IMR-90 (cell line): ENCODE measurements at regions not wholly inside any gene's neighbourhood (a gene's known extent, or its start where the extent isn't known, plus 50 kb on each side); places are given as distances from the start of the nearest gene placed in this dataset.

Source experiments
- ATAC-seq: fragments of 200-7000 bp; cut with Tn5 transposase; 2 replicates; pipeline ENCODE4 v1.9.1; 2020; ENCODE audit warnings: low read depth, mild to moderate bottlenecking, moderate library complexity
- BruUV-seq: library from RNA; stranded (reverse); fragments of 400-500 nt; replicated peaks from 2 replicates; lab custom pipeline; 2021; lab: Mats Ljungman, UMichigan
- CTCF ChIA-PET: fragments of 300-600 bp; formaldehyde crosslinking; extraction: SDS; loops from one replicate; lab custom pipeline; 2021; ENCODE audit warnings: antibody characterized with exemption; lab: Yijun Ruan, JAX
- POLR2A ChIA-PET: fragments of 300-600 bp; sonication (Branson Sonifier 250); formaldehyde crosslinking; loops from one replicate; lab custom pipeline; 2022; ENCODE audit warnings: antibody characterized with exemption; ENCODE audit not compliant: unreplicated experiment; lab: Charles Lee
- DNase-seq: peaks from one replicate; pipeline ENCODE4 v3.0.0; 2013
- H2AFZ ChIP-seq: replicated peaks from 2 replicates; pipeline ENCODE3; 2013; ENCODE audit warnings: low read length, mild to moderate bottlenecking; ENCODE audit not compliant: poor library complexity
- H2AK5ac ChIP-seq: 2 replicates; pipeline ENCODE4 v1.6.1; 2013; ENCODE audit warnings: low read depth, low read length, inconsistent platforms
- H2AK9ac ChIP-seq: replicated peaks from 2 replicates; pipeline ENCODE3; 2013; ENCODE audit warnings: mild to moderate bottlenecking, low read depth, low read length, moderate library complexity; ENCODE audit not compliant: poor library complexity
- H2BK120ac ChIP-seq: 2 replicates; pipeline ENCODE4 v1.6.1; 2013; ENCODE audit warnings: low read depth, low read length, inconsistent platforms
- H2BK15ac ChIP-seq: 3 replicates; pipeline ENCODE4 v1.6.1; 2013; ENCODE audit warnings: low read depth, low read length, inconsistent platforms
- H2BK20ac ChIP-seq: 2 replicates; pipeline ENCODE4 v1.6.1; 2013; ENCODE audit warnings: low read depth, mild to moderate bottlenecking, inconsistent platforms, low read length, moderate library complexity
- H2BK5ac ChIP-seq: 2 replicates; pipeline ENCODE4 v1.6.1; 2013; ENCODE audit warnings: mild to moderate bottlenecking, low read depth, low read length, inconsistent platforms; ENCODE audit not compliant: poor library complexity, severe bottlenecking
- H3K14ac ChIP-seq: replicated peaks from 2 replicates; pipeline ENCODE4 v1.6.1; 2013; ENCODE audit warnings: low read depth, low read length, inconsistent platforms
- H3K18ac ChIP-seq: 2 replicates; pipeline ENCODE4 v1.6.1; 2013; ENCODE audit warnings: low read depth, low read length, control low read depth
- H3K23ac ChIP-seq: 2 replicates; pipeline ENCODE4 v1.6.1; 2013; ENCODE audit warnings: low read depth, low read length, inconsistent platforms
- H3K27ac ChIP-seq: 2 replicates; pipeline ENCODE4 v1.5.1; 2013; ENCODE audit warnings: mild to moderate bottlenecking, control low read depth, low read length; ENCODE audit not compliant: insufficient read depth
- H3K27me3 ChIP-seq: 2 replicates; pipeline ENCODE4 v1.6.1; 2013; ENCODE audit warnings: low read length; ENCODE audit not compliant: control insufficient read depth, insufficient read depth
- H3K36me3 ChIP-seq: 2 replicates; pipeline ENCODE4 v1.6.1; 2013; ENCODE audit warnings: low read length, mixed read lengths; ENCODE audit not compliant: control insufficient read depth, insufficient read depth
- H3K4ac ChIP-seq: 2 replicates; pipeline ENCODE4 v1.6.1; 2013; ENCODE audit warnings: low read depth, low read length, inconsistent platforms
- H3K4me1 ChIP-seq: 2 replicates; pipeline ENCODE4 v1.6.1; 2013; ENCODE audit warnings: low read length, mixed read lengths; ENCODE audit not compliant: control insufficient read depth, insufficient read depth
- H3K4me2 ChIP-seq: 2 replicates; pipeline ENCODE4 v1.6.1; 2013; ENCODE audit warnings: low read depth, mild to moderate bottlenecking, control low read depth, low read length, moderate library complexity
- H3K4me3 ChIP-seq: 2 replicates; pipeline ENCODE4 v1.5.1; 2013; ENCODE audit warnings: low read depth, mild to moderate bottlenecking, control low read depth, low read length, moderate library complexity; ENCODE audit not compliant: insufficient read depth
- H3K56ac ChIP-seq: 2 replicates; pipeline ENCODE4 v1.6.1; 2013; ENCODE audit warnings: low read length, inconsistent platforms; ENCODE audit not compliant: insufficient read depth; ENCODE audit errors: extremely low read depth
- H3K79me1 ChIP-seq, 2 experiments: 2 replicates each; pipeline ENCODE4 v1.6.1; 2013; ENCODE audit warnings: low read length in 2 of 2, inconsistent platforms in 1 of 2, low read depth in 1 of 2
- H3K9ac ChIP-seq: 2 replicates; pipeline ENCODE4 v1.6.1; 2013; ENCODE audit warnings: low read depth, low read length, control low read depth
- H3K9me1 ChIP-seq: 2 replicates; pipeline ENCODE4 v1.6.1; 2013; ENCODE audit warnings: low read length, inconsistent platforms; ENCODE audit not compliant: insufficient read depth
- H3K9me3 ChIP-seq: 2 replicates; pipeline ENCODE4 v1.6.1; 2013; ENCODE audit warnings: low read length; ENCODE audit not compliant: control insufficient read depth, insufficient read depth
- H4K20me1 ChIP-seq: 2 replicates; pipeline ENCODE4 v1.6.1; 2013; ENCODE audit warnings: low read length, inconsistent platforms; ENCODE audit not compliant: insufficient read depth
- H4K5ac ChIP-seq: 2 replicates; pipeline ENCODE4 v1.6.1; 2013; ENCODE audit warnings: mild to moderate bottlenecking, low read depth, low read length, control low read depth
- H4K8ac ChIP-seq, 2 experiments: 2 replicates each; pipeline ENCODE4 v1.6.1; 2013; ENCODE audit warnings: low read depth in 2 of 2, low read length in 2 of 2, control low read depth in 1 of 2, inconsistent platforms in 1 of 2
- H4K91ac ChIP-seq: 2 replicates; pipeline ENCODE4 v1.6.1; 2013; ENCODE audit warnings: low read depth, low read length, inconsistent platforms; ENCODE audit not compliant: insufficient read depth
- CEBPB ChIP-seq: IDR thresholded peaks from 2 replicates; pipeline ENCODE4 v1.6.1; 2012; ENCODE audit warnings: low read depth, low read length, improper control_type of control experiment
- CTCF ChIP-seq: conservative IDR thresholded peaks from 2 replicates; pipeline ENCODE4 v1.5.1; 2012; ENCODE audit warnings: mild to moderate bottlenecking, low read depth, low read length, improper control_type of control experiment
- ELK1 ChIP-seq: fragments of 150-350 bp; IDR thresholded peaks from 2 replicates; pipeline ENCODE4 v1.6.1; 2016; ENCODE audit warnings: low read depth, mild to moderate bottlenecking, low read length, moderate library complexity, borderline replicate concordance
- FOS ChIP-seq: fragments of 150-350 bp; IDR thresholded peaks from 2 replicates; pipeline ENCODE4 v1.6.1; 2016; ENCODE audit warnings: low read depth, low read length
- MAFK ChIP-seq: IDR thresholded peaks from 2 replicates; pipeline ENCODE4 v1.6.1; 2012; ENCODE audit warnings: low read depth, low read length, improper control_type of control experiment
- POLR2A ChIP-seq: IDR thresholded peaks from 2 replicates; pipeline ENCODE4 v1.6.1; 2012; ENCODE audit warnings: mild to moderate bottlenecking, low read depth, low read length
- RAD21 ChIP-seq: IDR thresholded peaks from 2 replicates; pipeline ENCODE4 v1.6.1; 2012; ENCODE audit warnings: low read length, improper control_type of control experiment
- RFX5 ChIP-seq: IDR thresholded peaks from 2 replicates; pipeline ENCODE4 v1.8.0; 2012; ENCODE audit warnings: low read depth, mild to moderate bottlenecking, low read length, moderate library complexity
- SMC3 ChIP-seq: fragments of 150-350 bp; IDR thresholded peaks from 2 replicates; pipeline ENCODE4 v1.6.1; 2016; ENCODE audit warnings: low read depth, mild to moderate bottlenecking, antibody characterized with exemption, low read length, moderate library complexity
- USF2 ChIP-seq: fragments of 150-350 bp; IDR thresholded peaks from 2 replicates; pipeline ENCODE4 v1.6.1; 2017; ENCODE audit warnings: mild to moderate bottlenecking, antibody characterized with exemption, low read length, low read depth
- WGBS, 2 experiments: methylation state at CpG; one replicate each; pipeline versions ENCODE4 v1.1.5 to v1.1.7; 2013; ENCODE audit warnings: missing lambda C conversion rate in 2 of 2; ENCODE audit not compliant: insufficient read length in 1 of 2; ENCODE audit errors: extremely low coverage in 2 of 2; 5-methylcytosine and 5-hydroxymethylcytosine counted together
- dilution Hi-C: fragments of 300-500 bp; cut with HindIII; formaldehyde crosslinking; loops from one replicate; pipeline ENCODE4 v1.14.3; 2018; ENCODE audit warnings: low sequenced_read_pairs; ENCODE audit not compliant: unreplicated experiment
- in situ Hi-C: fragments of 300-500 bp; cut with MboI; formaldehyde crosslinking; loops from 3 replicates; pipeline ENCODE4 v1.14.3; 2019; ENCODE audit warnings: low sequenced_read_pairs, inconsistent platforms, mixed read lengths
- intact Hi-C: fragments of 100-400 bp; cut with micrococcal nuclease; formaldehyde crosslinking; loops from 2 replicates; pipeline ENCODE4 v1.10.0; 2022

GRCh38 chr1:29974316-29974724, 738.0 kb downstream of the PTPRU start:
- no CpG with 5 or more reads among the region's 1 CpG for WGBS, 2 experiments
- in situ Hi-C loops = no loop called here
- Histone ChIP-seq H3K4me3 (no peak overlapping the region), H2AK9ac (no peak overlapping the region), H3K14ac (no peak overlapping the region), H2AFZ (no peak overlapping the region), H3K23ac (no peak overlapping the region), H3K4ac (no peak overlapping the region), H3K9ac (no peak overlapping the region), H4K5ac (no peak overlapping the region), H3K9me1 (no peaks in the 10 kb centered on the region), H3K4me2 (no peak overlapping the region), H2BK20ac (no peak overlapping the region), H2BK5ac (no peak overlapping the region), H3K27me3 (no peaks in the 10 kb centered on the region), H3K9me3 (no peaks in the 10 kb centered on the region; the same call in 1 of the 2 replicates), H2BK15ac (no peak overlapping the region), H3K27ac (no peak overlapping the region), H3K4me1 (no peaks in the 10 kb centered on the region), H4K20me1 (no peaks in the 10 kb centered on the region), H4K8ac (no peak overlapping the region), H3K36me3 (no peaks in the 10 kb centered on the region), H4K91ac (no peak overlapping the region), H3K18ac (no peak overlapping the region), H2AK5ac (no peak overlapping the region), H3K56ac (no peak overlapping the region), H3K79me1 (no peaks in the 10 kb centered on the region), H2BK120ac (0 out of 2 replicates have a peak overlapping the region, but pooled peaks have one; percentile 41)
- TF ChIP-seq CTCF (no peak), RAD21 (no peak), USF2 (no peak), MAFK (peak; percentile 22; the same call in 1 of the 2 replicates), FOS (peak; percentile 78), ELK1 (no peak), POLR2A (no peak), RFX5 (no peak), CEBPB (peak; percentile 8; the same call in 1 of the 2 replicates), SMC3 (no peak)
- peak; percentile 88 for DNase-seq
- ChIA-PET CTCF (no interaction called here), POLR2A (no interaction called here)
- intact Hi-C loops = no loop called here
- no TSS peak for BruUV-seq
- ATAC-seq = peak; percentile 35; the same call in 1 of the 2 replicates
- dilution Hi-C loops = no loop called here
